Testis (tissue), 2 donors: ENCODE measurements at regions not wholly inside any gene's neighbourhood (a gene's known extent, or its start where the extent isn't known, plus 50 kb on each side); places are given as distances from the start of the nearest gene placed in this dataset.

Source experiments
- DNase-seq: peaks from one replicate; pipeline ENCODE4 v3.0.0-alpha.2; 2019
- H3K27ac ChIP-seq, 2 donors: fragments of 200-600 bp; sonication (generic); one replicate each; pipeline ENCODE4 v1.5.1; 2019
- H3K27me3 ChIP-seq: fragments of 200-600 bp; sonication (generic); one replicate; pipeline ENCODE4 v1.5.1; 2019
- H3K36me3 ChIP-seq: fragments of 200-600 bp; sonication (generic); one replicate; pipeline ENCODE4 v1.5.1; 2017; ENCODE audit warnings: low read depth; ENCODE audit errors: missing control alignments
- H3K4me1 ChIP-seq: fragments of 200-600 bp; sonication (generic); one replicate; pipeline ENCODE4 v1.5.1; 2019
- H3K4me3 ChIP-seq, 2 donors: fragments of 200-600 bp; sonication (generic); one replicate each; pipeline ENCODE4 v1.5.1; 2017 to 2019
- H3K9me3 ChIP-seq: fragments of 200-600 bp; sonication (generic); one replicate; pipeline ENCODE4 v1.5.1; 2017
- CTCF ChIP-seq, 3 experiments: fragments of 450-650 bp in 2 of 3; fragments of 200-600 bp in 1 of 3; sonication (generic) in 1 of 3; IDR thresholded peaks; one replicate each; pipeline ENCODE4 v1.5.1; 2016 to 2019; ENCODE audit warnings: antibody characterized with exemption in 3 of 3, mild to moderate bottlenecking in 2 of 3, moderate library complexity in 1 of 3
- POLR2A ChIP-seq: fragments of 450-650 bp; IDR thresholded peaks from one replicate; pipeline ENCODE4 v1.6.1; 2017; ENCODE audit warnings: antibody characterized with exemption, mild to moderate bottlenecking, moderate library complexity
- WGBS, 2 donors: methylation state at CpG; one replicate each; pipeline ENCODE4 v1.1.5; 2018; 5-methylcytosine and 5-hydroxymethylcytosine counted together
- intact Hi-C: fragments of 100-400 bp; cut with DNase I; formaldehyde crosslinking; loops from one replicate; pipeline ENCODE4 v1.15.1; 2023; ENCODE audit warnings: low total_unique reads

- TF ChIP-seq POLR2A (no peak), CTCF (IDR thresholded peaks at IDR 0.05) (no peak)
- no peak overlapping the region for H3K27ac ChIP-seq
- H3K4me1 ChIP-seq: no peaks in the 10 kb centered on the region
These were observed 151.6 kb upstream of the STEAP4 start for GRCh38 chr7:88458279-88458678.

GRCh38 chr7:88457320-88457719, 150.6 kb upstream of the STEAP4 start:
- TF ChIP-seq POLR2A: no peak
- TF ChIP-seq CTCF (IDR thresholded peaks at IDR 0.05): no peak
- WGBS, 2 donors: 88 to 92% methylated on average over 1 of the region's 1 CpG

More at GRCh38 chr7:88458279-88458678, 151.6 kb upstream of the STEAP4 start:
- Histone ChIP-seq H3K27me3 (no peaks in the 10 kb centered on the region), H3K4me3 (no peak overlapping the region), H3K36me3 (no peaks in the 10 kb centered on the region), H3K9me3 (no peaks in the 10 kb centered on the region)
- DNase-seq: no peak
- intact Hi-C loops: no loop called here

GRCh38 chr7:88456490-88456889, 149.8 kb upstream of the STEAP4 start:
- Histone ChIP-seq H3K36me3 (no peaks in the 10 kb centered on the region), H3K27ac (no peak overlapping the region), H3K27me3 (no peaks in the 10 kb centered on the region), H3K9me3 (no peaks in the 10 kb centered on the region), H3K4me1 (no peaks in the 10 kb centered on the region), H3K4me3 (no peak overlapping the region)
- 0 to 50% methylated on average over 1 of the region's 1 CpG for WGBS, 2 donors
- intact Hi-C loops: no loop called here
- DNase-seq: no peak
- TF ChIP-seq POLR2A (no peak), CTCF (IDR thresholded peaks at IDR 0.05) (no peak)

More at GRCh38 chr7:88457320-88457719, 150.6 kb upstream of the STEAP4 start:
- Histone ChIP-seq H3K27me3 (no peaks in the 10 kb centered on the region), H3K4me1 (no peaks in the 10 kb centered on the region), H3K4me3 (no peak overlapping the region), H3K27ac (no peak overlapping the region), H3K36me3 (no peaks in the 10 kb centered on the region), H3K9me3 (no peaks in the 10 kb centered on the region)
- no peak for DNase-seq
- intact Hi-C loops: no loop called here

GRCh38 chr7:88455696-88456095, 149.0 kb upstream of the STEAP4 start:
- no peaks in the 10 kb centered on the region for H3K36me3 ChIP-seq
- intact Hi-C loops: no loop called here
- no peak for DNase-seq
- H3K9me3 ChIP-seq: no peaks in the 10 kb centered on the region
- no peak overlapping the region for H3K27ac ChIP-seq
- no peak for TF ChIP-seq CTCF (IDR thresholded peaks at IDR 0.05)
- no peak for TF ChIP-seq POLR2A
- no peaks in the 10 kb centered on the region for H3K4me1 ChIP-seq
- H3K4me3 ChIP-seq: no peak overlapping the region
- 82 to 95% methylated on average over 1 of the region's 1 CpG for WGBS, 2 donors
- no peaks in the 10 kb centered on the region for H3K27me3 ChIP-seq

- Histone ChIP-seq H3K9me3 (no peaks in the 10 kb centered on the region), H3K4me1 (no peaks in the 10 kb centered on the region), H3K4me3 (no peak overlapping the region), H3K27me3 (no peaks in the 10 kb centered on the region), H3K27ac (no peak overlapping the region), H3K36me3 (no peaks in the 10 kb centered on the region)
- 70 to 75% methylated on average over 3 of the region's 3 CpGs for WGBS, 2 donors
- intact Hi-C loops: no loop called here
- no peak for TF ChIP-seq CTCF (IDR thresholded peaks at IDR 0.05)
- TF ChIP-seq POLR2A: no peak
- DNase-seq: no peak
These were observed 146.0 kb upstream of the STEAP4 start for GRCh38 chr7:88452646-88453045.
